DOHH2 (cell line): ENCODE measurements at regions not wholly inside any gene's neighbourhood (a gene's known extent, or its start where the extent isn't known, plus 50 kb on each side); places are given as distances from the start of the nearest gene placed in this dataset.

Source experiments
- EZH2phosphoT487 ChIP-seq: fragments of 200-600 bp; sonication (generic); IDR thresholded peaks from 2 replicates; pipeline ENCODE4 v1.6.1; 2017; ENCODE audit warnings: borderline replicate concordance, mild to moderate bottlenecking, antibody characterized with exemption, low read length, moderate library complexity, mixed read lengths
- TF ChIP-seq, protein P1 (sequence below): fragments of 200-600 bp; sonication (generic); IDR thresholded peaks from one replicate; pipeline ENCODE4 v1.5.1; 2014; ENCODE audit warnings: antibody characterized with exemption, mild to moderate bottlenecking, low read depth, low read length; ENCODE audit not compliant: poor library complexity, severe bottlenecking

DNA sequence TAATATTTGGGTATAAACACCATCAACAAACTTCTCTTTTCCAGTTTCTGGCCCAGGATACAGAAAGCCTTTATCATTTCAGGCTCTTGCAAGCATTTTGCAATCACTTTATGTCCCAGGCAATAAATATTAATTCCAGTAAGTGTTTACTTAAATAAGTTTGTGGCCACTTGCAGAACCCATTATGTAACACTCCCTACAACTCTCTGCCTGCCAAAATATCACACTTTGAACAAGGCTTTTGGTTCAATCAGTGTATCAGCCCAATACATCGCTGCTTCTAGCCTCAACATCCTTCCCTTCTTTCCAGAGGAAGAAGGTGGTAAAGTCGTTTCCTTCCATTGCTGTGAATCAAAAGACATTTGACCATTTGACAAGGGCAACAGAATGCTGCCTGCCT is 203.0 kb upstream of the USP25 start:
- TF ChIP-seq EZH2phosphoT487, result no peak
- TF ChIP-seq, protein P1, sequence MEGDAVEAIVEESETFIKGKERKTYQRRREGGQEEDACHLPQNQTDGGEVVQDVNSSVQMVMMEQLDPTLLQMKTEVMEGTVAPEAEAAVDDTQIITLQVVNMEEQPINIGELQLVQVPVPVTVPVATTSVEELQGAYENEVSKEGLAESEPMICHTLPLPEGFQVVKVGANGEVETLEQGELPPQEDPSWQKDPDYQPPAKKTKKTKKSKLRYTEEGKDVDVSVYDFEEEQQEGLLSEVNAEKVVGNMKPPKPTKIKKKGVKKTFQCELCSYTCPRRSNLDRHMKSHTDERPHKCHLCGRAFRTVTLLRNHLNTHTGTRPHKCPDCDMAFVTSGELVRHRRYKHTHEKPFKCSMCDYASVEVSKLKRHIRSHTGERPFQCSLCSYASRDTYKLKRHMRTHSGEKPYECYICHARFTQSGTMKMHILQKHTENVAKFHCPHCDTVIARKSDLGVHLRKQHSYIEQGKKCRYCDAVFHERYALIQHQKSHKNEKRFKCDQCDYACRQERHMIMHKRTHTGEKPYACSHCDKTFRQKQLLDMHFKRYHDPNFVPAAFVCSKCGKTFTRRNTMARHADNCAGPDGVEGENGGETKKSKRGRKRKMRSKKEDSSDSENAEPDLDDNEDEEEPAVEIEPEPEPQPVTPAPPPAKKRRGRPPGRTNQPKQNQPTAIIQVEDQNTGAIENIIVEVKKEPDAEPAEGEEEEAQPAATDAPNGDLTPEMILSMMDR, result no peak
